ENCODE measurements at regions not wholly inside any gene's neighbourhood (a gene's known extent, or its start where the extent isn't known, plus 50 kb on each side); places are given as distances from the start of the nearest gene placed in this dataset.
A peak's percentile ranks its signal among the peaks of the same experiment; 100 is the strongest.

DNA sequence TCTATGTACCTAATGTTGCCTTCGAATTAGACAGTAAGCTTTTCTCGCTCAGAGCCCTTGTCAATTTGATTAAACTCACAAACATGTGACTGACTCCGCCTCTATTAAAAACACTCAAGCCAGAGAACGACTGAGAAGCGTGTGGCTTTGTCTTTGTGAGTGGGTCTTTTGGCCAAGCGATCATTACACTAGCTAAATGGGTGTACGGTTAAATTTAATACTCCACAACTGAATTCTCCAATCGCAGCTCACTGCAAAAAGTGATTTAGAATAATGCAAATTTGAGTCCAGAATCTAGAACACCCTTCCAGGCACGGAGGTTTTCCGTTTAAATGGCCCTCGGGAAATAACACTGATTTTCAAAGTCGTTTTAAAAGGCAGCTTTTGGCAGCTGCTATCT lies 253.7 kb downstream of the EFCAB11 start:
- 0 out of 2 replicates have a peak, but pooled peaks cover 5% of the 10 kb centered on the region for H3K9me3 ChIP-seq
- POLR2A ChIA-PET: no interaction called here
- no peaks in the 10 kb centered on the region for H3K9me2 ChIP-seq
- H3F3A ChIP-seq (replicated peaks; ENCODE audit: insufficient read depth): no peaks in the 10 kb centered on the region
- H3K79me2 ChIP-seq (ENCODE audit: insufficient read depth): no peaks in the 10 kb centered on the region
- 78% methylated on average over 12 of the region's 12 CpGs for WGBS (ENCODE audit: low lambda C conversion rate)
- CTCF ChIA-PET: interaction anchor here (0.8 to 1.4 kb wide), 4 partner anchors 14 to 312 kb away, joined by 3 read pairs; no protein-coding TSS in a partner anchor
- H2AFZ ChIP-seq (ENCODE audit: low read depth): peak overlapping the region; percentile 72; the same call in 1 of the 2 replicates
- peaks cover 0 to 14% of the 10 kb centered on the region in 2 experiments; a peak in 2 of 4 replicates for H3K4me1 ChIP-seq (ENCODE audit: control insufficient read depth in 1 of 2, insufficient read depth in 2 of 2, low read depth in 1 of 2, low read length in 1 of 2)
- TF ChIP-seq EZH2phosphoT487 (IDR thresholded peaks at IDR 0.05; ENCODE audit: borderline replicate concordance, low read depth): no peak
- TF ChIP-seq RFX5 (IDR thresholded peaks at IDR 0.05; ENCODE audit: low read length): no peak
- TF ChIP-seq TAF1 (IDR thresholded peaks at IDR 0.05; ENCODE audit: borderline replicate concordance, low read depth, low read length): no peak
- H3K27ac ChIP-seq (ENCODE audit: low read depth in 2 of 2, low read length in 1 of 2): peak overlapping the region in 1 of 2 experiments; percentile 82; a peak in 2 of 4 replicates
- no peaks in the 10 kb centered on the region for H3K36me3 ChIP-seq (replicated peaks in 1 of 2; ENCODE audit: control insufficient read depth in 1 of 2, insufficient read depth in 2 of 2, low read length in 1 of 2)
- H3K9ac ChIP-seq: peak overlapping the region; percentile 49; the same call in 1 of the 2 replicates
- no peaks in the 10 kb centered on the region for H4K20me1 ChIP-seq (ENCODE audit: insufficient read depth)
- H3K27me3 ChIP-seq (ENCODE audit: insufficient read depth): no peaks in the 10 kb centered on the region
- peak overlapping the region; percentile 56 to 62; a peak in 3 of 4 replicates for H3K4me3 ChIP-seq (ENCODE audit: low read depth in 2 of 2, low read length in 1 of 2)
- no peak for DNase-seq
- peak overlapping the region; percentile 75; the same call in 1 of the 2 replicates for H3K4me2 ChIP-seq

DNA sequence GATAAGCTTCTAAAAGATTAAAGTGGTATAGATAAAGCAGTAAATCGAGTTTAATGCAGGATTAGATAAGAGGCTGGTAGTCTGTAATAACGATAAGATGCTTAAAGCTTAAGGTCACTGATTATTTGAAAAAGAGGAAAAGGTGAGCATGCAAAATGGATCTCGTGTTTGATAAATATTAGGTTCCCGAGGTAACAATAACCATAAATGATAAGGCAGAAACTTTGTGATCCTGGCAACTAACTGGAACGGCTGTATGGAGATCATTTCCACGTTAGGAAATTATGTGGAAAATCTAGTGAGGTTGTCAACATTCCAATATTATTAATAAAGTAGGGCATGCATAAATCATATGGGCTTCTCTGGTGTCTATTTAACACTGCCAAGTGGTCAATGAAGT lies 255.5 kb downstream of the EFCAB11 start:
- Histone ChIP-seq H3F3A (replicated peaks; ENCODE audit: insufficient read depth) (no peaks in the 10 kb centered on the region), H3K4me3 (ENCODE audit: low read depth in 2 of 2, low read length in 1 of 2) (no peak overlapping the region), H3K9ac (no peak overlapping the region), H3K9me2 (no peaks in the 10 kb centered on the region), H2AFZ (ENCODE audit: low read depth) (no peak overlapping the region), H4K20me1 (ENCODE audit: insufficient read depth) (no peaks in the 10 kb centered on the region), H3K4me2 (no peak overlapping the region), H3K4me1 (ENCODE audit: control insufficient read depth in 1 of 2, insufficient read depth in 2 of 2, low read depth in 1 of 2, low read length in 1 of 2) (peaks cover 0 to 14% of the 10 kb centered on the region in 2 experiments; a peak in 2 of 4 replicates), H3K27me3 (ENCODE audit: insufficient read depth) (no peaks in the 10 kb centered on the region), H3K79me2 (ENCODE audit: insufficient read depth) (no peaks in the 10 kb centered on the region), H3K36me3 (replicated peaks in 1 of 2; ENCODE audit: control insufficient read depth in 1 of 2, insufficient read depth in 2 of 2, low read length in 1 of 2) (no peaks in the 10 kb centered on the region), H3K9me3 (0 out of 2 replicates have a peak, but pooled peaks cover 5% of the 10 kb centered on the region), H3K27ac (ENCODE audit: low read depth in 2 of 2, low read length in 1 of 2) (no peak overlapping the region)
- POLR2A ChIA-PET: no interaction called here
- no peak for DNase-seq
- WGBS (ENCODE audit: low lambda C conversion rate): 52% methylated on average over 6 of the region's 6 CpGs
- CTCF ChIA-PET: no interaction called here
- no peak for TF ChIP-seq POLR2AphosphoS5 (IDR thresholded peaks at IDR 0.05; ENCODE audit: low read depth, low read length)
- no peak for TF ChIP-seq CHD2 (IDR thresholded peaks at IDR 0.05; ENCODE audit: low read length, partially characterized antibody)
- TF ChIP-seq, protein P1, sequence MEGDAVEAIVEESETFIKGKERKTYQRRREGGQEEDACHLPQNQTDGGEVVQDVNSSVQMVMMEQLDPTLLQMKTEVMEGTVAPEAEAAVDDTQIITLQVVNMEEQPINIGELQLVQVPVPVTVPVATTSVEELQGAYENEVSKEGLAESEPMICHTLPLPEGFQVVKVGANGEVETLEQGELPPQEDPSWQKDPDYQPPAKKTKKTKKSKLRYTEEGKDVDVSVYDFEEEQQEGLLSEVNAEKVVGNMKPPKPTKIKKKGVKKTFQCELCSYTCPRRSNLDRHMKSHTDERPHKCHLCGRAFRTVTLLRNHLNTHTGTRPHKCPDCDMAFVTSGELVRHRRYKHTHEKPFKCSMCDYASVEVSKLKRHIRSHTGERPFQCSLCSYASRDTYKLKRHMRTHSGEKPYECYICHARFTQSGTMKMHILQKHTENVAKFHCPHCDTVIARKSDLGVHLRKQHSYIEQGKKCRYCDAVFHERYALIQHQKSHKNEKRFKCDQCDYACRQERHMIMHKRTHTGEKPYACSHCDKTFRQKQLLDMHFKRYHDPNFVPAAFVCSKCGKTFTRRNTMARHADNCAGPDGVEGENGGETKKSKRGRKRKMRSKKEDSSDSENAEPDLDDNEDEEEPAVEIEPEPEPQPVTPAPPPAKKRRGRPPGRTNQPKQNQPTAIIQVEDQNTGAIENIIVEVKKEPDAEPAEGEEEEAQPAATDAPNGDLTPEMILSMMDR (IDR thresholded peaks at IDR 0.05): no peak

DNA sequence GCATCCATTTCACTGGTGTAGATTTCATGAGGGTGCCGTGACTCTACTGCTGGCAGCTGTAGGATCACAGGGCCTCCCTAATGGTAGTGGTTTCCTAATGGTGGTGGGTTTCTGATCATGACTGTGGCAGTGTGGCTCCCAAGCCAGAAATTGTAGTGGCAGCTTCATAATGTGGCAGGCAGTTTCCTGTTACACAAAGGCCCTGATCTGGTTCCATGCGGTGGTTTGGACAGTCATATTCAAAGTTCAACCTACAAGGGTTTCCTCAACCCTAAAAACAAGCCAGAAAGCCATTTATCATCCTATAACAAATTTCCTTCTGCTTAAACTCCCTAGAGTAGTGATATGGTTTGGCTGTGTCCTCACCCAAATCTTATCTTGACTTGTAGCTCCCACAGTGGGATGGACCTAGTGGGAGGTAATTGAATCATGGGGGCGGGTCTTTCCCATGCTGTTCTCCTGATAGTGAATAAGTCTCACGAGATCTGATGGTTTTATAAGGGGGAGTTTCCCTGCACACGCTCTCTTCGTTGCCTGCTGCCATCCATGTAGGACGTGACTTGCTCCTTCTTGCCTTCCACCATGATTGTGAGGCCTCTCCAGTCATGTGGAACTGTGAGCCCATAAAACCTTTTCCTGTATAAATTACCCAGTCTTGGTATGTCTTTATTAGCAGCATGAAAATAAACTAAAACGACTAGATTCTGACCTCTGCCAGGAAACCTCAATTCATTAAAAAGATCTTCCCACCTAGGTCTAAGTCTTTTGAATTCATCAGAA lies 257.1 kb downstream of the EFCAB11 start:
- Histone ChIP-seq H3K9me3 (0 out of 2 replicates have a peak, but pooled peaks cover 5% of the 10 kb centered on the region), H3K36me3 (replicated peaks in 1 of 2; ENCODE audit: control insufficient read depth in 1 of 2, insufficient read depth in 2 of 2, low read length in 1 of 2) (no peaks in the 10 kb centered on the region), H3F3A (replicated peaks; ENCODE audit: insufficient read depth) (no peaks in the 10 kb centered on the region), H3K9ac (no peak overlapping the region), H3K27me3 (ENCODE audit: insufficient read depth) (no peaks in the 10 kb centered on the region), H4K20me1 (ENCODE audit: insufficient read depth) (no peaks in the 10 kb centered on the region), H3K4me2 (no peak overlapping the region), H3K79me2 (ENCODE audit: insufficient read depth) (no peaks in the 10 kb centered on the region), H3K4me3 (ENCODE audit: low read depth in 2 of 2, low read length in 1 of 2) (no peak overlapping the region), H3K9me2 (no peaks in the 10 kb centered on the region), H3K4me1 (ENCODE audit: control insufficient read depth in 1 of 2, insufficient read depth in 2 of 2, low read depth in 1 of 2, low read length in 1 of 2) (peaks cover 0 to 14% of the 10 kb centered on the region in 2 experiments; a peak in 2 of 4 replicates), H3K27ac (ENCODE audit: low read depth in 2 of 2, low read length in 1 of 2) (no peak overlapping the region), H2AFZ (ENCODE audit: low read depth) (no peak overlapping the region)
- no peak for DNase-seq
- WGBS (ENCODE audit: low lambda C conversion rate): 85% methylated on average over 8 of the region's 8 CpGs
- POLR2A ChIA-PET: no interaction called here
- TF ChIP-seq MXI1 (IDR thresholded peaks at IDR 0.05; ENCODE audit: low read depth, low read length): no peak
- TF ChIP-seq NFIC (IDR thresholded peaks at IDR 0.05; ENCODE audit: borderline replicate concordance): no peak
- no peak for TF ChIP-seq POLR2AphosphoS5 (IDR thresholded peaks at IDR 0.05; ENCODE audit: low read depth, low read length)
- no peak for TF ChIP-seq EP300 (IDR thresholded peaks at IDR 0.05; ENCODE audit: borderline replicate concordance in 1 of 2, low read depth in 1 of 2, low read length in 1 of 2)
- no peak for TF ChIP-seq NRF1 (IDR thresholded peaks at IDR 0.05; ENCODE audit: low read depth, low read length)
- no peak for TF ChIP-seq TCF12 (IDR thresholded peaks at IDR 0.05)
- no peak for TF ChIP-seq FOXJ3 (CRISPR knock-in tag; IDR thresholded peaks at IDR 0.05)
- CTCF ChIA-PET: interaction anchor here (0.6 kb wide), 1 partner anchor 24 kb away, joined by 3 read pairs; no protein-coding TSS in a partner anchor
